Kidney capillary endothelial cell (primary cell): ENCODE measurements at regions not wholly inside any gene's neighbourhood (a gene's known extent, or its start where the extent isn't known, plus 50 kb on each side); places are given as distances from the start of the nearest gene placed in this dataset.

Experiments
- DNase-seq: peaks from one replicate; pipeline ENCODE4 v3.0.0-alpha.2; 2018; ENCODE audit warnings: low spot score

DNA sequence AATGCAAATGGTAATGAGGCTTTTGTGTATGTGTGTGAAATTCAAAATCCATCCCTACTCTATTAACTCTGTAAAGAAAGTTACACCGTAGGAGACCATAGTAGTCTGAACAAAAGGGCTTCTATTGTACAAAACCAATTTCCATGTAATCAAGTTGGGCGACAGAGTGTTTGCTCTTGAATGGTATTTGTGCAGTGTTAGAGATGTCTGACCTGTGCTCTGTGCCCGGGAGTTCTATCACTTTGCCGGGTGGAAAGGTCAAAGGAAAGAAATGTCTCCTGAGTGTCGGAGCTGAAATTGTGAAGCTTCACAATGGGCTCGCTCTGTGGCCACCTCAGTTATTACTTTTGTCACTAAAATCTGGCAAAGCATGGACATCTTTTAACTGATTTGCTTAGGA lies 312.0 kb downstream of the SAMD5 start:
- DNase-seq, result no peak

DNA sequence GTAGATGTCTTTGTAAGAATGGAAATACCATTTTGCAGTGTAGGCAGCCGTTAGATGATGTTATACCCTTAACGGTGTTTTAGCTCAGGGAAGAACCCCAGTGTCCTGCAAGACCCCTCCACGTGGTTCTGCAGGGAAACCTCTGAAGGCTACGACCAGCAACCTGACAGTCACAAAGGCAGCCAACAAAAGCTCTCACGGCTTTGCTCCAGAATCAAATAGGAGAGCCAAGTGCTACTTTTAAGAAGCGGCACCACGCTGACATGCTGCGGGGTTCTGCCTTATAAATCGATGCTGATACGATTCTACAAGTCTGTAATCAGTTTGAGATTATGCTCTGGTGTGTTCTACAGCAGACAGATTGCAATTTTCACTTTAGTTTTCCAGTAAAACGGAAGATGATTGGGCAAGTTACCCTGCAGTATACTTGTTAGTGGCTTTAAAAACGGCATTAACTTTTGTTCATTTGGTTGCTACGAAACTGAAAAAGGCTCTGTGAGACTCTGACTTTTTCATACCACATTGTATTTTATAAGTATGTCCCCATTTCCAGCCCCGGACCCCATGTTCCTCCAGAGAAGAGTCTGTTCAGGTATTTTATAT lies 312.9 kb downstream of the SAMD5 start:
- DNase-seq, result no peak

DNA sequence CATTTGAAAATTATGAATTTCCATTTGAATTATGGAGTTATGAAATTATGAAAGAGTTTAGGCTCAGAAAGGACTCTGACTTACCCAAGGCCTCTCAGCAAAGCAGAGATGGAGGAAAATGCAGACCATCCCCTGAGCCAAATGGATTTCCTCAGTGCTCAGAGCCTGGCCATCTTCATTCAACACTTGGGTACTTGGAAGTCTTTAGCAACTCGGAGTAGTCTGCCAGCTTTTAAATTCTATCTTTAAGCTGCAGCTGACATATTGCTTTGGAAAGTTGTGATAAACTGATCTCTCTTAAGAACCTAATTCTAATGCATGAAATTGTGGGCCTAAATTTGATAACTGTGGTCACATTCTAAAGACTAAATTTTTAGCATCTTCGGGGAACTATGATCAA lies 315.4 kb downstream of the SAMD5 start:
- no peak for DNase-seq

DNA sequence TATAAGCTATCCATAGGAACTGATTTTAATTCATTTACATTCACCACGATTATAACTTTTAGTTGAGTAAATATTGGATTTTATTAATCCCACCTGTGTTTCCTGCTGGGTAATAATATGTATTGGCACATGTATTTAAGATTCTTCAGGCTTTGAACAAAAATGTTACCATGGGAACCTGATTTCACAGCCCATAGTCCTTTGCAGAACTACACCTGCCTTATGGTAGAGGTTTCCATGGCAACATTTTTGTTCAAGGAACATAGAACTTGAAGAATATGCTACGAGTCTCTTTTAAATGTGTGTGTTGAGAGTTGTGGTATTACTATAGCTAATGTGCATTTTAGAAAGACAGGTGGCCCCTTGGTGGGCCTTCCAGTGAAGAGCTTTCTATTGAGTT lies 317.4 kb downstream of the SAMD5 start:
- no peak for DNase-seq

DNA sequence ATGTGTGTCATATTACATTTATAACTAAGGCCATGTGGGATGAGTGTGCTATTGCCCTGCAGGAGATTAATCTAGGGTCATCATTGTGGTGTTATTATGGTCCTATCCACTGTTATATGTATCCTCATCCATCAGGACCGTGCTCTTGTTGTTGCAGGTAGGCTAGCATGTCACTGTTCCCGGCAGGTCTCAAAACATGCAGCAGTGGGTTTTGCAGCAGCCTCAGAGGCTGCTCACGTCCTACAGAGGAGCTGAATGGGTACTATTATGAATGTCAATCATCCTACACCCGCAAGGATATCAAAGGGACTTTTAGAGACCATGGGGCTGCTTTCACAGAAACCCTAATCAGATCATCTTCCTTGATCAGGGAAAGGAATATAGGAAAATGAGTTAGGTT lies 318.2 kb downstream of the SAMD5 start:
- no peak for DNase-seq

DNA sequence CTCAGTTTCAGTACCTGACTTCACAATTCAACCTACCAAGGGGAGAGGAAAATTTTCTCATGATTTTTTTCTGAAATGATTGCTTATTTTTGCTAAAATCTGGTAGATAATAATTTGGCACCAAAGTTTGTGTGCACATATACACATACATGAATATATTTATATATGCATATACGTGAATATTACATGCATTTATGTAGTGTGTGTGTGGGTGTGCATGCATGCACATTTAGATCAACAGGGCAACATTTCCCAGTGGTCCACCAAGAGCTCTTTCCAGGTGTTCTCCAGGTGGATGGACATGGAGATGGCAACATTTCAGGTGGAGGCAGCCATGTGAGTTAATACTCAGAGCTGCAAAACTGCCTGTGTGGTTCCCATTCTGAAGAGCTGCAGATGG lies 320.9 kb downstream of the SAMD5 start:
- no peak for DNase-seq

DNA sequence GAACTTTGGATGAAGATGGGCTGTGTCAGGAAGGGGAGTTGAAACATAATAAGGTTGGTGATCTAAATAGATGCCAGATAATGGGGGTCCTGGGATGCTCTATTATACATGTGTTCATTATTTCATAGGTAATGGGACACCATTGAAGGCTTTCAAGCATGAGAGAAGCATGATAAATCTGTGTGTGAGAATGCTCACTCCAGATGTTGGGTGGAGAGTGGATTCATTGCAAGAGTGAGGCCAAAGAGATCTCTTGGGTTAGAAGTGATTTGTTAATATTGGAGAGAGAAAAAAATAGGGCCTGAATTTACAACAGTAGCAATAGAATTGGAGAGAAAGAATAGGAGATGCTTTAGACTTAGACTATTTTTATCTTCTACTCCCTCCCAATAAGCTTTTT lies 321.3 kb downstream of the SAMD5 start:
- DNase-seq, result no peak

DNA sequence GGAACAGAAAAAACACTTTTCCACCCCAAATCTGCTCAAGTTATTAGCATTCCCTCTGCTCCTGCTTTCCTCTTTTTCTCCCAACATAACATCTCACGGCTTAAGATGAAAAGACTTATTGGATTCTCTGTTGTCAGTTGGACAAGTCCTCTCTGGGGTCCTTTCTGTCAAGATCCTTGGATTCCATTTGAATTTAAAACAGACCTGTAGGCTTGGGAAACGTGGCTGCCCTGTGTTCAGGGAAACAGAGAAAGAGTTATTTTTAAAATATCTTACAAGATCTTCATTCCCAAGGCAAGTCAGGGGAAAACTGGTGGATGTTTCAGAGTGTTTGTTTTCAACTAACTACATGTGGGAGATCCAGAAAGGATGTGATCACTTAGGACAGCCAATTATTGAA lies 322.9 kb downstream of the SAMD5 start:
- no peak for DNase-seq

DNA sequence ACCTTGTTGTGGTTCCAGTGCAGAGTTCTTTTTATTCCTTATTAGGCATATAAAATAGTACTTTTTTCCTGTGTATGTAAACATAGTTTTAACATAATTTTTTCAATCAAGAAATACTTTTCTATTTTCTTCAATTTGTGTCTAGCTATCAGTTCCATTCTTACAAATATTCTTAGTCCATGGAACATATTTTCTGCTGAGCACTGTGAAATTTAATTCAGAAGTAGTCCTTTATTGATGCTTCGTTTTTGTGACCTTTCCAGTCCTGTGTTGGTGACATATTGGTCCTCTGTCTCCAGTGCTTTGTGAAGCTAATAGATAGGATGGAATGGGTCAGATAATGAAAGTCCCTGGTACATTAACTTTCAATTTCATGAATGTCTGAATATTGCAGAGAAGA lies 325.1 kb downstream of the SAMD5 start:
- DNase-seq, result no peak

DNA sequence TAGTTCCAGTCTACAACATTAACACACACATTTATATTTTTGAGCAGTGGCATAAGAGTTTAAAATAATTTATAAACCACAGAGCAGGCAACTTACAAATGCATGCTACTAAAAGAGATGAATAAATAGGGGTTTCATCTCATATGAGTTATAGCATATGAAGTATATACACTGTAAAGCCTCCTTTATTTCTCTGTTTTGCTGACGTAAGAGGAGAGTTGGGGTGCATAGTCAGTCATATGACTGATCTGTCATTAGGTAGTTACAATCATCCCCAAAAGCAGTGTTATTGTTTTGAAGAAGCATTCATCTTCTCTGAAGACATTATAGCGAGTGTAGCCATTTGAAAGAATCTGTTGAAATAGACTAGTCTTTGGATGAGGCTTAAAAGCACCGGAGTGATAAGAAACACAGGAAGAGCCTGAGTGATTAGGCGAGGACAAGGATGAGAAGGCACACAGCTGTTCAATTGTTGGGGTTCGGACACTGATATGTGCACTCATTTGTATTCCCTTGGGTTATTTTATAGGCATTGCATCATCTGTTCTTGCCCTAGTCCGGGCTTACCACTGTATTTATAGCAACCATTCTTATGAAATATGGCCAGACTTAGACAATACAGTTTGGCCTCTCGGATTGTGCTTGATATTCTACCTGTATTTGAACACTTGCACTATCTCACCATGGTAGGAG lies 325.7 kb downstream of the SAMD5 start:
- no peak for DNase-seq

DNA sequence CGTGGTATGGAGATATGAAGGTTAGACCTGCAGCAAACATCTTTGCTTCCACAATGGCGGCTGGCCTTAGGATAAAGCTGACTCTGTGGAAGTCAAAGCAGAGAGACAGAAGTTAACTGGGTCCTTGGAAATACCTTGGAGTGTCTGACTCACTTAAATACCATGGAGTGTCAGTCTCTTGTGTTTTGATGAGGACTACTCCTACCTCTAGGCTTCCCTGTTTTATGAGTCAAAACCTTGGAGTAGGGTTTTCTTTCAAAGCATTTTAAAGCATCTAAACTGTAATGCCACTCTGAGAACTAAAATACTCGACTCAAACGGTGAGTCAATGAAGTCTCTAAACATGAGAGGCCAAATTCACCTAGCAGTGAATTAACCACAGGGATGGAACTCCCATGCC lies 329.1 kb downstream of the SAMD5 start:
- no peak for DNase-seq

DNA sequence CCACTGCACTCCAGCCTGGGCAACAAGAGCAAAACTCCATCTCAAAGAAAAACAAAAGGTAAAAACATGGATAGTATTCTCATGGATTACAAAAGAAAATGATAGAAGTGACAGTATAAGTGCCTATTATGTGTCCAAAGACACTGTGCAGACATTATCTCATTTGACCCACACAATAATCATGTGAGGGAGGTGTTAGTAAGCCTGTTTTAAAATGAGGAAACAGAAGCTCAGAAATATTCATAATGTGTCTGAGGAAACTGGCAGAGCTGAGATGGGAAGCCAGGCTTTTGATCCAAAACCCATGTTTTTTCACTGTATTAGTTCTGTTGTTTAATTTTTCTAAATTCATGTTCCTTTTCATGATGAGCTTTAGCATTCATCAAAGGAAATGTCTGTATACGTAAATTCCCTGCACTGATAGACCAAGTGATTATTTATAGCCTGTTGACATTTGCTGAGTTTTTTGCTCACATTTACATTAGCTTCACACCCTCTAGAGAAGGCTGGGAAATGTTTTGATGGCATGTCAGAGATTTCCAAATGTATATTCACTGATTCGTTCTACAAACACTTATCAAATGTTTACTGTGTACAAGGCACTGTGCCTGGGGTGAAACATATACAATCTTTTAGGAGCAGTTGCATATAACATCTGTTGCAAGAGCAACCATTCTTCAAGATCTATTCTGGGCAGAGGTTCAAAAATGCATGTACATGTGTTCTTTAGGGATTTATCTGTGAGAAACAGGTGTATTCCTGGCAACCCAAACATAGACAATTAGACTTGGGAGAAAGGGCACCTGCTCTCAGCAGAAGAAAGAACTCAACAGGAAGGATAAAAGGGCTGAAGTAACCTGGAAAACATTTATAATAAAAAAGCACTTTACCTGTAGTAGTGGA lies 331.5 kb downstream of the SAMD5 start:
- DNase-seq, result no peak

DNA sequence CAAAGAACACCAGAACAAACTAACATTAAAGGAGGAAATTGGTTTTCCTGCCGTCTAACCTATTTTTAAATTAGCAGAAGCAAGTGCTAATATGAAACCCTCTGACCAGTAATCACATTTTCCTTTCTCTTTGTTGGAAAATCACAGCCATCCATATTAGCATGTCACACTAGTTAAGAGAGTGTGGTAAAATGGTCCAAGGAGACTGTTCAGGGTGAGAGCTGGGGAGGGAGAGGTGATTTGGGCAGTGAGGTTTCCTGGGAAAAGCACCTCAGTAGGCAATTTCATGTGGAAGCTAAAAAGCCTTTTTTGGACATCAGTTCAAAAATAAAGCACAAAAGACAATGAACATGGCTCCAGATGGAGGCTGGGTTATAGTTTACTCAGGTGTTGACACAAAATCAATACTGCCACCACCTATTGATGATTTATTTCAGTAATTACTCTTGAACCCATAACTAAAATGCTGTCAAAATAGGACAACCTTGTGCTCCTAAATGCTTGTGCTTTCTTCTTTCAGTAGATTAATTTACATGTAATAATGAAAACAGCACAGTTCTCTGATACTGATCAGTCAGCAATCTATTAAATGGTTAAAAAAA lies 333.2 kb downstream of the SAMD5 start:
- DNase-seq, result no peak

DNA sequence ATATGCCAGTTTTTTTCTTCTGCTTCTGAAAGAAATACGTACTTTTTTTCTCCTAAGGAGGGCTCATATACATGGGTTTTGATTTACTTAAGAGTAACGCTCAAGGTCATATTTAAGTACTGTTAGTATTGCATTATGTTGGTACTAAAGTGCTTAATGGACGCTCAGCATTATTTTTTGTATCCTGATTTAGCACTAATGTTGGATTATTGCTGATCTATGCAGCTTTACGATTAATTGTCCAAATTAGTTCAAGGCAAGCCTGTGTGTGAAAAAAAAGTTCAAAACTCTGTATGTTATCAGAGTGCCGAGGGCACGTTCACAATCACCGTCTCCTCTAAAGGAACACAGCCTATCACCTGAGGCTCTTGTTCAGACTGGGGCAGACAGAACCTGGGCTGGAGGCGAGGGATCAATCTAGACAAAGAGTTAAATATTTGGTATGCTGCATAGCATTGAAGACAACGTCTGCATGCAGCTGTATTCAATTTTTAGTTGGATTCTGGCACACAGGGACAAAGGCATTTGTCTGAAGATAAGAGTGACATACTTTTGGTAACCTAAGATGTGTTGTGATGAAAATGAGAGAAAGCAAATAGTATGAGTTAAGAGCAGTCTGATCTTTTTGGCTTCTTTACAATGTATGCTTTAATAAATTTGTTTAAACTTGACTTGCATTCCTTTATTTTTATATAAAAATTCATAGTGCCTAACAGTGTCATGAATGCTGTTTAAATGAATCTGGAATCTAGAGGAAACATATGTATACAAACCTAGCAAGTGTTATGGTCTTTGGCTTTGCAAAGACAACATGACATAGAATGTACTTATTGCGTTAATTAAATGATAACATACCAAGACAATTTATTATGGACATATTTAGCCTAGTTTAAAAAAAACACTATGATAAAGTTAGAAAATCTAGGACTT lies 341.2 kb downstream of the SAMD5 start:
- no peak for DNase-seq

DNA sequence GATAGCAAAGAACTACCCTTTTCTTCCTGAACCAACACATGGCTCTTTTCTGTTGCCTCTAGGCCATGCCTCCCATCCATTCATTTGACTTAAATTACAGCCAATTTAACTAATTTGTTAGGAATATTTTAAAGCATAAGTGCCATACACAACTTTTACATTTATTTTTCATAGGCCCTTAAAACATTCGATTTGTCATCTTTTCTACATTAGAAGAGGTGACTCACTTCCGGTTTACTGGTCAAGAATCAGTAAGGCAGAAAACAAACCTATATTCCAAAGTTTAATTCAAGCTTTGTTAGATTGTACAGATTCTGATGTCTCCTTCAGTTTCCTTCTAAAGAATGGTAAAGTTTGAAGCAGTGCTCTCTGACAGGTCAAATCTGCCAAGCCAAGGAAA lies 344.3 kb downstream of the SAMD5 start:
- DNase-seq, result peak; percentile 30

DNA sequence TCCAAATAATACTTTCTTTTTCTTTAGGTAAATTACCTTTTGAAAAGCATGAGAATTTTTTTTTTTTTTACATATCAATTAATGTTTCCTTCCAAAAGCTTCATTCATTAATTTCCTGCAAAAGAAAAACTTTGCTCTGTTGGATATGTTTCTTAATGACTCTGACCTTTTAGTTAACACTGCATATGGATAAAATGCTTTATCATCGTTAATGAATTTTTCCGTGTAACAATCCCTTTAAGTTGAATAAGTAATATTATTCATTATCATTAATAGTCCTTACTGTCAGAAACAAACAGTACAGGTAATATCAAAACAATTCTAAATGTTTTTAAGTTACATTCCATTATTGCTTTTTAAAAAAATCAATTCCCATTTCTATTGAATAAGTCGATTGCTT lies 345.1 kb downstream of the SAMD5 start:
- DNase-seq, result no peak

DNA sequence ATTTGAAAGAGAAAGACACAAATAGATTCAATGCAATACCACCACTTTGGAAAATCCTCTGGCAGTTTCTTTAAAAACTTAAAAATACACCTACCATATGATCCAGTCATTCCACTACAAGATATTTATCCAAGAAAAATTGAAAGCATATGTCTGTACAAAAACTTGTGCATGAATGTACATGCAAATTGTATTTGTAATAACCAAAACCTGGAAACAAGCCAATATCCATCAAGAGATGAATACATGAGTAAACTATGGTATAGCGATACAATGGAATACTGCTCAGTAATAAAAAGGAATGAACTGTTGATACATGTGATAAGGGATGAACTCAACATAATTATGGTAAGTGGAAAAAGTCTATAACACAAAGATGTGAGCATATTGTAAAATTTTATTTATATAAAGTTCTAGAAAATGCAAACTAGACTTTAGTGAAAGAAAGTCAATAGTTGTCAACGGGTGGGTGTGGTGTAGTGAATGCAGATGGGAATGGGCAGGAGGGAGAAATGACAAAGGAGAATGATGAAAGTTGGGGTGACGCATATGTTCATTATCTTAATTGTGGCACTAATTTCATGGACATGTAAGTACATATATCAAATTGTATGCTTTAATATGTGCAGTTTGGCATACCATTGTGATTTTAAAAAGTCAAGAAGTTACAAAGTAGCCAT lies 347.5 kb downstream of the SAMD5 start:
- no peak for DNase-seq

DNA sequence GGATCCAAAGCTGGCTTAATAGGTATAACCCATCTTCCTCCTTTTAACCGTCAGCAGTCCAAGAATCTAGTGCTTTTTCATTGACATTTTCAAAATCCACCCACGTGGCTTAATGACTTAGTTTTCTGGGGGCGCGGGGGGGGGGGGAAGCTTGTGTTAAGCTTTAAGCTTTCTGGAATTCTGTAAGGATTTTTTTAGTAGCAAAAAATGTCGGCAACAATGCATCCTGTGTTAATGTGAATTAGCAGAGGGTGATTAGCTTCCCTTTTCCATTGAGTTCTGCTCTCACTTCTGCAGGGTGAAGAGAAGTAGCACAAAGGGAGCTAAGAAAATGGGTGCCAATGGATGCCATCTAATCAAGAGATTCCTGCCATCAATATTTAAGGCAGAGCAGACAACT lies 348.2 kb downstream of the SAMD5 start:
- no peak for DNase-seq

DNA sequence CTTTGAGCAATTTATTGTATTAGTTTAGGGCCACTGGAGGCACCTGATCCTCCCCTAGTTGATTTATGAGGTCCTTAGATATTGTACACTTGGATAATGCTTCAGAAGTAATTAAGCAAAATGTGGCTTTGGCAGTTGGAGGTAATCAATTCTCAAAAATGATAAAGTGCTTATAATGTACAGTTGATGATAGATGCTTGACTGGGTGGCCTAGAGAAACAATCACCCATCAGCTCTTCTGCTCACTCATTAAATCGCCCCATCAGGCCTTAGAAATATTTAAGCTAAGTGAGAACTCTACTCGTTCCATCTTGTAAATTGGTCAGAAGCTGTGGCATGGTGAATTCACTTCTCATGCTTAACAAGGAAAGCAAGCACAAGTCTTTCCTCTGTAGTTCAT lies 349.9 kb downstream of the SAMD5 start:
- no peak for DNase-seq

DNA sequence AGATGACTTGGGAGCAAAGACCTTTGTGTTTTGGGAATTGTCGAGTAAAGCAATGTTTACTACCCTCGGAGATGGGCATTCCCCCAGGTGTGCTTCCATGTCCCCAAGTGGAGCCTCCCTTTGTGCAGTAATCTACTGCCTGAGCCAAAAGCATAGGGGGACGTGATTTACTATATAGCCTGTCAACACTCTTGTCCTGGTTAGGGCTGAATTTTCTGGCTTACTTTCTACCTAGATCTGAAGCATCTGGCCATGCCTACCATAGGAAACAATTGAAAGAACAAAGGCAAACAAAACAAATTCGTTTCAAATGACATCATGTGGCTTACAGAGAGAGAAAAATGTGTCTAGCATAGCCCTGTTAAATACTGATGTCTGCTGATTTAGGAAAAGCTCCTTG lies 350.6 kb downstream of the SAMD5 start:
- DNase-seq, result no peak

DNA sequence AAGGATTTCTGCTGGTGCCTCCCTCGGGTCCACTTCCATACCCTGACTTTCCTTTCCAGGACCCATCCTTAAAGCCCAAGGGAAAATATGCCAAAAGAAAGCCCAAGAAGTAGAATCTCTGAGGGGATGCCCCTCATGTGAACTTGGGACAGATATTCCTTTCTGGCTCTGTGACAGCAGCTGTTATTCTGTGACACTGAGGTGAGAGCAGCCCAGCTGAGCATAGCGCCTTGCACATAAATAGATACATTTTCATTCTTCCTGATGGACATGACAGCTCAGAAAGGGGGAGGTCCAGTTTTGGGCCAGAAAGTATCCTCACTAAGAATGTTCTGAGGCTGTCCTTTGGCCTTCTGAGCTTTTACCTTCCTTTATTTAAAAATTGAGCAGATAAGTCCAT lies 353.2 kb downstream of the SAMD5 start:
- no peak for DNase-seq
